ENCODE measurements at regions not wholly inside any gene's neighbourhood (a gene's known extent, or its start where the extent isn't known, plus 50 kb on each side); places are given as distances from the start of the nearest gene placed in this dataset.

DNA sequence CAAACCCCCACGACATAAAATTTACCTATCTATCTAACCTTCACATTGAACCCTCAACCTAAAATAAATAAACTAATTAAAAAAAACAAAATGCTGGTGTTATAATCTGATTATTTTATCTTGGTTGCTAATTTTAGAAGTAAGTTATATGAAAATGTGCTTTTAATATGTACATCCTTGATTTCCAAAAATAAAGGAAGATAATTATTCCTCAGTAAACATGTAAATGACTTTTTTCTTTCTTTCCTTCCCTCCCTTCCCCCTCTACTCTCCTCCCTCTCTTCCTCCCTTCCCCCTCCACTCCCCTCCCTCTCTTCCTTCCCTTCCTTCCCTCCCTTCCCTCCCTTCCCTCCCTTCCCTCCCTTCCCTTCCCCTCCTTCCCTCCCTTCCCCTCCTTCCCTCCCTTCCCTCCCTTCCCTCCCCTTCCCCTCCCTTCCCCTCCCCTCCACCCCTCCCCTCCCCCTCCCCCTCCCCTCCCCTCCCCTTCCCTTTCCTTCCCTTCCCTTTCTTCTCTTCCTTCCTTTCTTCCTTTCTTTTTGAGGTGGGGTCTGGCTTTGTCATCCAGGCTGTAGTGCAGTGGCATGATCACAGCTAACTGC, 180.0 kb upstream of the GIMD1 start:
- TF ChIP-seq, protein P1, sequence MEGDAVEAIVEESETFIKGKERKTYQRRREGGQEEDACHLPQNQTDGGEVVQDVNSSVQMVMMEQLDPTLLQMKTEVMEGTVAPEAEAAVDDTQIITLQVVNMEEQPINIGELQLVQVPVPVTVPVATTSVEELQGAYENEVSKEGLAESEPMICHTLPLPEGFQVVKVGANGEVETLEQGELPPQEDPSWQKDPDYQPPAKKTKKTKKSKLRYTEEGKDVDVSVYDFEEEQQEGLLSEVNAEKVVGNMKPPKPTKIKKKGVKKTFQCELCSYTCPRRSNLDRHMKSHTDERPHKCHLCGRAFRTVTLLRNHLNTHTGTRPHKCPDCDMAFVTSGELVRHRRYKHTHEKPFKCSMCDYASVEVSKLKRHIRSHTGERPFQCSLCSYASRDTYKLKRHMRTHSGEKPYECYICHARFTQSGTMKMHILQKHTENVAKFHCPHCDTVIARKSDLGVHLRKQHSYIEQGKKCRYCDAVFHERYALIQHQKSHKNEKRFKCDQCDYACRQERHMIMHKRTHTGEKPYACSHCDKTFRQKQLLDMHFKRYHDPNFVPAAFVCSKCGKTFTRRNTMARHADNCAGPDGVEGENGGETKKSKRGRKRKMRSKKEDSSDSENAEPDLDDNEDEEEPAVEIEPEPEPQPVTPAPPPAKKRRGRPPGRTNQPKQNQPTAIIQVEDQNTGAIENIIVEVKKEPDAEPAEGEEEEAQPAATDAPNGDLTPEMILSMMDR (conservative IDR thresholded peaks at IDR 0.05 in 1 of 2, IDR thresholded peaks at IDR 0.05 in 1 of 2; ENCODE audit: extremely low read depth in 1 of 2, insufficient read depth in 1 of 2, low read depth in 1 of 2, low read length in 2 of 2), result no peak
- TF ChIP-seq EZH2 (IDR thresholded peaks at IDR 0.05; ENCODE audit: borderline replicate concordance, low read length), result no peak

Measured in mammary epithelial cell (primary cell).